RPMI8226 (cell line): ENCODE measurements at regions not wholly inside any gene's neighbourhood (a gene's known extent, or its start where the extent isn't known, plus 50 kb on each side); places are given as distances from the start of the nearest gene placed in this dataset.

Experiments
- DNase-seq: peaks from one replicate; pipeline ENCODE4 v3.0.0-alpha.2; 2015

GRCh38 chr15:70293138-70293537, 195.4 kb upstream of the TLE3 start:
- DNase-seq, result no peak

DNA sequence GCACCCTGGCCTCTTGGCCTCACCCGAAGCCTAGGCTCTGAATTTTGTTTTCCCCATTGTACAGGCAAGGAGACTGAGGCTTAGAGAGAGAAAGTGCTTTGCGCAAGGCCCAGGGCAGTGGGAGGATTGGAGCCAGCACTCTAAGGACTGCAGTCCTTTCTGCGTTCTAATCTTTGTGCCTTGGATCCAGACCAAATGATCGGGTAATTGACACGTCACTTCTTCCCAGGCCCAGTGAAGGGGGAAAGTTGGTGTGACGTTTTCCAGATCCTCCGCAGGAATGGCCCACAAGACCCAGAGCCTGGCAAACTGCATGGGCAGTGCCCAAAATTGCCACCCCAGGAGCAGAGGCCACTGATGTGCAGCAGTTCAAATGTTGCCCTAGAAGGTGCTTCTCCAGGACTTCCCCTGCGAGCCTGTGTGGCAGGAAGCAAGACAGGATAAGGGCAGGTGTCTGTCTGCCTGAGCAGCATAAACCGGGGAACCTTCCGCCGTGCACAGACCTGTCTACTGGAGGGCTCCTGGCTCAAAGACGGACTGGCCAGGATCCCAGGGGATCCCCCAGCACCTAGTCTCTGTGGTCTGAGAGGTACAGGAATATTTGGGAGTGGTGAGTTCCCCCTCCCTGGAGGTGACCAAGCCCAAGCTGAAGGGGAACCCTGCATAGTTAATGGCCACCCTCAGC, 194.5 kb upstream of the TLE3 start:
- DNase-seq, result no peak

- DNase-seq, result no peak
Observed at GRCh38 chr15:70291305-70292075, 193.8 kb upstream of the TLE3 start.

GRCh38 chr15:70290708-70291107, 193.0 kb upstream of the TLE3 start:
- no peak for DNase-seq

DNA sequence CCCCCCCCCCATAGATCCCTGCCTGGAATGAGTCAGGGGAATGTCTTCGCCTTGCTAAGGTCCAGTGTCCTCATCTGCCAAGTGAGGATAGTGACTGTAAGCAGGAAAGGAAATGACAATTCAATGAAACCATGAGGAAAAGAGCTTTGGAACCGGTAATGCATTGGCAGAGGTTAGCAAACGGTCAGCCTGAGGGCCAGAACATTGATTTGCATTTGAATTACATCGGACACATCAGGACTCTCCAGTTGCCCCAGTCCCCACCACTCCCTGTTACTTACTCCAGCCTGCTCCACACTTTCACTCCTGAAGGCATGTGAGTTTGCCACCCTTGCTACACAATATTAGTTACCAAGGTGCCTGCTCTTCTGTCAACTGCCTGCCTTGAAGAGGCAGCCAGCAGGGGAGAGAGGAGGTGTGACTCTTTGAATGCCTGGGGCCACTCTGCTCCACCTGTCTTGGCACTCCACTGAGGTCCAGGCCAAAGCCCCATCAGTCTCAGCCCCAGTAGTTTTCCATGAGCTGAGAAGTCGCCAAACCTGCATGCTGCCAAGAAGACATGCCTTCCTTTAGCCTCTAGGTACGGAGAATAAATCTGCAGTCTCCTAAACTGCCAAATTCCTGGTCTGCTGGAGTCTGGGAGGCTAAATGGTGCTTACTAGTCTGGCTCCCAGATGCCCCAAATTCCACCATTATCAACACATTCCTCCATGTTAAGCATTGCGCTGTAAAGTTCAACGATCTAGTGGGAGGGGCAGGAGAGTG, 191.7 kb upstream of the TLE3 start:
- DNase-seq, result peak; percentile 61

DNA sequence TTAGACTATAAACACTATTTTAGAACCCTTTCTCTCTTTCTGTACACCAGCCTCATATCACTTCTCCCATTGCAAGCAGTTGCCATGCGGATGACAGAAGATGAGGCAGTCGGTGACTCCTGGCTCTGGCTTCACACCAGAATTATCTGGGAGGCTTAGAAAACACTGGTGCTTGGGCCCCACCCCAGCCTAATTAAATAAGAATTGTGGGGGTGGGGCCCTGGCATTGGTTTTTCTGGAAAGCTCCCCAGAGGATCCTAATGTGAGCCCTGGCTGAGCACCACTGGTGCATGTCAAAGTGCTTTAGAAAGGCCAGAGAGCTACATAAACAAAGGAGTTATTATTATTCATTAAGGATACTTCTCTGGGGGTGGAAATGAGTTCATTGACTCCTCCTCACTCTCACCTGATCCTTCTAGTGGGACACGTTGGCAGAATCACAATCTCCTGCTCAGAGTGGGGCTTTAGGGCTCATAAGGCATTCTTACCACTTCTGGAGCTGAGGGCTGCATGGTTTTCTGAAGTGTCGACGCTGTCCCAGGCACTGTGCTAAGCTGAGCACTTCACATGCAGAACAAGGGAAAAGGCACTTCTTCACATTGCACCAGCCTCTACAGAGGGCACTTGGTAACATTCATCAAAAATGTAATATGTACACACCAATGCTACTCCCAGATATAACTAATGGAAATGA, 188.5 kb upstream of the TLE3 start:
- no peak for DNase-seq

DNA sequence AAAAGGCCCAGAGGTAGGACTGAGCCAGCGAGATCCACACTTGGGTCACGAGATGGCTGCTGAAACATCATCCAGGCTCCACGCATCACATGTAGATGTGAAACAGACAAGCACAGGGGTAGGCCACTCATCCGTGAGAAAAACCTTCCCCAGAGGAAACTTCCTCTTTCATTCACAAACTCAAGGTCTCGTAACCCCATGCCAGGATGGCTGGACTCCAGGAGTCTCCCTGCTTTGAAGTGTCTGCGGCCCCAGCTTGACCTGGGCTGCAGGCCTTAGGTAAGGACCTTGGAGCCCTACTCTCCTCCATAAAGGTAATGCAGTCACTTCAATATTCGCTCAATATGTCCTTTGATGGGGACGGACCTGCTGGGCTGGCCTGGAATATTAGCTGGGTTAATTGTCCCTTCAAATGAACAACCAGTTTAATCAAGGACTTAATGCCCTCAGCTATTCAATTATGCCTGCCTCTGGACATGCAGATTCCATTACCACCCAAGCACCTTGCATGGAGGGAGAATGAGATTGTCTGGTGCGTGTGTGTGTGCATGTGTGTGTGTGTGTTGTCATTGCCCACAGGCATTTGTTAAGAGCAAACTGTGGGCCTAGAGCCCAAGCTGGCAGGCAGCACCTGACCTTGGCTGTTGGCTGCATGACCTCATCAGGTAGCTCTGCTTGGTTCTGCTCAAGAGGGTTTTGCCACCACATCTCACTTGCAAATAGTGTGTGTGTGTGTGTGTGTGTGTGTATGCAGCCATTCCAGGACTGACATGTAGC, 186.9 kb upstream of the TLE3 start:
- peak; percentile 49 for DNase-seq

GRCh38 chr15:70283511-70283910, 185.8 kb upstream of the TLE3 start:
- no peak for DNase-seq

DNA sequence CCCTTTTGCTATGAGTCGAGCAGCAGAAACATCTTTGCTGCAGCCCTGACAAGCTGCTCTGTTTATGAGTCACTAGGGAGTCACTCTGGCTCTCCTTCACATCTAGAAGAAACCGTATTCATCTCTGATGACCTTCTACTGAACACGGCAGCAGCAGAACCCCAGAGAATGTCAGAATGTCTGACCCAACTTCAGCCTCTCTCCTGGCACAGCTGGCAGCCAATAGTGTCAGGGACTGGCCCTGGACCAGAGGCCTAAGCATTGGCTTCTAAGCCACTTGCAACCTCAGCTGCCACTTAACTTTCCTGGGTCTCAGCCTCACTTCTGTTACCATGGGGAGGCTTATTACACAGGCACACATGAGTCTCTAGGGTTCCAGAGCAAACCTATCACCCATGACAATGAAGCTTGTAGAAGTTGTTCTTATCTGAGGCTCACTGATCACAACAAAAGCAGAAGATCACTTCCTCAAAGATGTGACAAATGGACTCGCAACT, 184.1 kb upstream of the TLE3 start:
- DNase-seq, result no peak

GRCh38 chr15:70281261-70281810, 183.6 kb upstream of the TLE3 start:
- DNase-seq, result no peak

- DNase-seq, result no peak
Observed at GRCh38 chr15:70280781-70281180, 183.1 kb upstream of the TLE3 start.

GRCh38 chr15:70279096-70279495, 181.4 kb upstream of the TLE3 start:
- DNase-seq, result no peak

DNA sequence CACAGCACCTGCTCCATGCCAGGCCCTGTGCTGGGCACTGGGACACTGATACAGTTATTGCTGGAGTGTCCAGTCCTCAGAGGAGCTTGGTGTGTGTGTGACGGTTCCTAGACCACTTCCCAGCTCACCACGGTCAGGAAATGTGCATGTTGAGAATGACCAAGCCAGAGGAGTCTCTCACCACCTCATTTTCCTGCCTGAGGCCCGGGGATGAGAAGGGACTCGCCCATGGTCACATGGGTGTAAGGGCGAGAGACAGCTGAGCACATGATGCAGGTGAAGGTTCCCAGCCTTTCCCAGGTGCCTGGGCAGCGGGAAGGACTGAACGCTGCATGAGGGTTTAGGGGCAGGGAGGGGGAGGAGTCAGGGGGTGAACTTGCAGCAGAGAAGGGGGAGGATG, 180.9 kb upstream of the TLE3 start:
- no peak for DNase-seq

DNA sequence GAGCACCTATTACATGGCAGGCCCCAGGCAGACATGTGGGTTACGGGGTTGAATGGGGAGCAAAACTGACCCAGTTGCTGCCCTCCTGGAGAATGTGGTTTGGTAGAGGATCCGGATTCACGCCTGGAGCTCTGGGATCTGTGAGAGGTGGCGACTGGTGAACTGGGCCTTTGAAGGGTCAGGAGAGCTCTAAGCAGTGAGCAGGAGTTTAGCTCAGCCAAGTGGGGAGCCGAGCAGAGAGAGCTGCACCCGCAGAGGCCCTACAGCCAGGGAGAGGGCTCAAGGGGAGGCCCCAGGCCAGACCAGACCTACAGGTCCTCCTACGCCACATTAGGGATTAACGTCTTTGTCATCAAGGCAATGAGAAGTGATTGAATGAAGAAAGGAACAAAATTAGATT, 179.8 kb upstream of the TLE3 start:
- no peak for DNase-seq

DNA sequence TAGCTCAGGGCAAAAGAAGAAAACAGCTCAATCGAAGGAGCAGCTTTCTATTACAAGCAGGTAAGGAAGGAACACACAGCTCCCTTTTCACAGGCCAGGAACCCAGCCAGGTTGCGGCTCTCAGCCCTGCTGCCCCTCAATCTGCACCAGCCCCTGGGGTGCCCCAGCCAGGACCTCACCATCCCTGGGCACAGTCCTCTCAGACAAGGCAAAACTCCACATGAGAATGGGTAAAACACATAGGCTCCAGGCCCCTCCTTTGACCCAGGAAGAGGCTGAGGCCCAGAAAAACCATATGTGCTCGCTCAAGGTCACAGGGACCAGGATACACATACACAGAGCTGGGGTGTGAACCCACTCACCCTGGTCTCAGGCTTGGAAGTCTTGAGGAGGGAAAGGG, 178.7 kb upstream of the TLE3 start:
- no peak for DNase-seq

DNA sequence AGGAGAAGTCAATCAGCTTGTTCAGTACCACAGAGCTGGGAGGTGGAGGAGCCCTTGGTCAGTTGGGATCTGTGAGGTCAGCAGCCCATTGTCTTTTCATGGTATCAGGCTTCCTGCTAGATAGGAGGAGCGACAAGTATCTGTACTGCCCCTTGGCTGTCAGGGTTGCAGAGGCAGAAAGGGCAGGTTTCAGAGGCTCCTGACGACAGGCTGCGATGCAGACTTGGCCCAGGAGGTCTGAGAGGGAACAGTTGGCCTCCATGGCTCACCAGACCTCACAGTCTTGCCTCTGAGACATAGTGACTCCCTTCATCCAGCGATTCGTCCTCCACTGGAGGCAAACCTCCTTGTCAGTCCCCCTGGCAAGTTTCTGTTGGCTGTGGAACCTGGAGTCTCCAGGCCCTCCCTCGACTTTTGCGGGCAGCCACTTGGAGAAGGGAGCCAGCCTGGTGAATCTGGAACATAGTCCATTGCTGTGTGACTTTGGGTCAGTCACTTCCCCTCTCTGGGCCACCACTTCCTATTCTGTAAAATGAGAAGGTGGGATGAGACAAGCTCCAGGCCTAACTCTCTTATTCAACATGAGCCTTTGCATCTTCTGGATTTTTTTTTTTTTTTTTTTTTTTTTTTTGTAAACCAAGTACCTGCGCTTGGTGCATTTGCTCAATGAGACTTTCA, 177.9 kb upstream of the TLE3 start:
- no peak for DNase-seq

- DNase-seq, result no peak
Observed at GRCh38 chr15:70274908-70275307, 177.2 kb upstream of the TLE3 start.

DNA sequence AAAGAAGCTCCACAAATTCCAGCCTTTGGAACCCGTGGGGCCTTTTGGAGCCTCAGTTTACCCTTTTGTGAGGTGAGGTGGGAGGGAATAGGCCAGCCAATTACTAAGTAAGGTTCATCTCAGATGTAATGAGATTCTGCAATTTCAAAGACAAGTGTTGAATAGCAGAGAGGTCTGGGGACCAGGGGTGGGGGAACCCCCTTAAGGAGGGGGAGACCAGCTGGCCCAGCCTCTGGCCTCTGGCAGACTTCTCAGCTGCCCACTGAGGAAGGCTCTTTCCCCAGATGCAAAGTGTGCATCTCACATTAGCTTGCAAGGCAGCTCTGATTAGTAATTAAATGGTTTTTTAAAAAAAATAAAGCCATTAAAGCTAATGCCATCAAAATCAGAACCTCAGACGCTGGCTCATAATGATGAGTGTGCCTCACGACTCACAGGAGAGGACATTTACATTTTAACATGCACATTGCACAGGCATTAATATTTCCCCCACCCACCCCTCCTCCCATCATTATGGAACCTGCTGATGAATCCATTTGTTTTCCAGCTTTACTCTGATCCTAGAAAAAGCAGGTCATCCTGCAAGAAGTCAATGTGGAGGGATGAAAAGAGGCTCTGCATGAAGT, 176.7 kb upstream of the TLE3 start:
- no peak for DNase-seq

DNA sequence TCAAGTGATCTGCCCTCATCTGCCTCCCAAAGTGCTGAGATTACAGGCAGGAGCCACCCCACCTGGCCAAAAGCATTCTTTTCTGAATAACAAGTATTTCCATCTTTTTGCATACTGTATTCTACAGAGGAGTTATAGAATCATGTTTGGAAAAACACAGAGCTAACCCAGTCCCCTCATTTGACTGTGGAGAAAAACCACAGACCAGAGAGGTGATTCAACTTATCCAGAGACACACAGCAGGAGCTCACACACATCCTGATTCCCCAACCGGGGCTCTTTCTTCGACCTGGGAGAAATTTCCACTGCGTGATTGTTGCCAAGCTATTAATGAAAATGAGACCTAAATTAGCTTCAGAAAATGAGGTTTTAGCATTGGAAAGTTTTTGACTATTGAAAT, 176.1 kb upstream of the TLE3 start:
- no peak for DNase-seq

- no peak for DNase-seq
Observed at GRCh38 chr15:70272565-70273355, 175.0 kb upstream of the TLE3 start.
